Transverse colon (tissue), 3 donors: ENCODE measurements at regions not wholly inside any gene's neighbourhood (a gene's known extent, or its start where the extent isn't known, plus 50 kb on each side); places are given as distances from the start of the nearest gene placed in this dataset.

ENCODE experiments used
- POLR2A ChIP-seq: fragments of 450-650 bp; IDR thresholded peaks from one replicate; pipeline ENCODE4 v1.6.1; 2016; ENCODE audit warnings: antibody characterized with exemption, mild to moderate bottlenecking, moderate library complexity
- TF ChIP-seq, protein P1 (sequence below), 5 experiments: fragments of 200-600 bp in 3 of 5; fragments of 450-650 bp in 2 of 5; sonication (generic) in 3 of 5; IDR thresholded peaks; 1 replicate in 2 of 5; 2 replicates in 3 of 5; pipeline ENCODE4 v1.5.1; 2016 to 2017; ENCODE audit warnings: antibody characterized with exemption in 5 of 5, inconsistent platforms in 3 of 5, mild to moderate bottlenecking in 2 of 5, moderate library complexity in 1 of 5

GRCh38 chr20:39124064-39124463 is 161.9 kb downstream of the DHX35 start:
- TF ChIP-seq, protein P1, sequence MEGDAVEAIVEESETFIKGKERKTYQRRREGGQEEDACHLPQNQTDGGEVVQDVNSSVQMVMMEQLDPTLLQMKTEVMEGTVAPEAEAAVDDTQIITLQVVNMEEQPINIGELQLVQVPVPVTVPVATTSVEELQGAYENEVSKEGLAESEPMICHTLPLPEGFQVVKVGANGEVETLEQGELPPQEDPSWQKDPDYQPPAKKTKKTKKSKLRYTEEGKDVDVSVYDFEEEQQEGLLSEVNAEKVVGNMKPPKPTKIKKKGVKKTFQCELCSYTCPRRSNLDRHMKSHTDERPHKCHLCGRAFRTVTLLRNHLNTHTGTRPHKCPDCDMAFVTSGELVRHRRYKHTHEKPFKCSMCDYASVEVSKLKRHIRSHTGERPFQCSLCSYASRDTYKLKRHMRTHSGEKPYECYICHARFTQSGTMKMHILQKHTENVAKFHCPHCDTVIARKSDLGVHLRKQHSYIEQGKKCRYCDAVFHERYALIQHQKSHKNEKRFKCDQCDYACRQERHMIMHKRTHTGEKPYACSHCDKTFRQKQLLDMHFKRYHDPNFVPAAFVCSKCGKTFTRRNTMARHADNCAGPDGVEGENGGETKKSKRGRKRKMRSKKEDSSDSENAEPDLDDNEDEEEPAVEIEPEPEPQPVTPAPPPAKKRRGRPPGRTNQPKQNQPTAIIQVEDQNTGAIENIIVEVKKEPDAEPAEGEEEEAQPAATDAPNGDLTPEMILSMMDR (IDR thresholded peaks at IDR 0.05): no peak
- TF ChIP-seq POLR2A: no peak
